B cell (primary cell): ENCODE measurements at regions not wholly inside any gene's neighbourhood (a gene's known extent, or its start where the extent isn't known, plus 50 kb on each side); places are given as distances from the start of the nearest gene placed in this dataset.

ENCODE experiments used
- ATAC-seq: fragments of 200-7000 bp; cut with Tn5 transposase; one replicate; pipeline ENCODE4 v1.10.0; 2021; ENCODE audit warnings: low read depth, mild to moderate bottlenecking, moderate number of reproducible peaks, moderate library complexity
- CTCF ChIA-PET: fragments of 350-600 bp; sonication (Branson Sonifier 250); formaldehyde crosslinking; loops from one replicate; lab custom pipeline; 2021; ENCODE audit warnings: antibody characterized with exemption, inconsistent platforms; lab: Charles Lee
- POLR2A ChIA-PET: fragments of 350-600 bp; sonication (Branson Sonifier 250); formaldehyde crosslinking; loops from one replicate; lab custom pipeline; 2021; ENCODE audit warnings: antibody characterized with exemption; lab: Charles Lee
- DNase-seq: peaks from one replicate; pipeline ENCODE4 v3.0.0; 2013
- H2AFZ ChIP-seq: 2 replicates; pipeline ENCODE4 v1.6.1; 2012; ENCODE audit warnings: mild to moderate bottlenecking, low read depth, low read length; ENCODE audit not compliant: insufficient read depth, poor library complexity, severe bottlenecking
- H3K27ac ChIP-seq, 2 donors: 1 replicate in 1 of 2; 2 replicates in 1 of 2; pipeline ENCODE4 v1.5.1; 2012 to 2013; ENCODE audit warnings: low read length in 2 of 2, mild to moderate bottlenecking in 2 of 2, moderate library complexity in 1 of 2
- H3K27me3 ChIP-seq, 4 experiments: fragments of 200-600 bp in 1 of 4; sonication (generic) in 1 of 4; replicated peaks in 1 of 4; 1 replicate in 2 of 4; 2 replicates in 2 of 4; pipeline versions ENCODE4 v1.6.1 to v1.7.0; 2013 to 2016; ENCODE audit warnings: low read length in 3 of 4, mild to moderate bottlenecking in 2 of 4, mixed read lengths in 1 of 4, moderate library complexity in 1 of 4; ENCODE audit not compliant: insufficient read depth in 4 of 4, control insufficient read depth in 3 of 4; ENCODE audit errors: control extremely low read depth in 1 of 4
- H3K36me3 ChIP-seq, 2 experiments: replicated peaks in 1 of 2; 1 replicate in 1 of 2; 2 replicates in 1 of 2; pipeline versions ENCODE4 v1.6.1 to v1.7.1; 2013; ENCODE audit warnings: low read length in 1 of 2; ENCODE audit not compliant: insufficient read depth in 2 of 2, control insufficient read depth in 1 of 2; ENCODE audit errors: control extremely low read depth in 1 of 2, extremely low read depth in 1 of 2
- H3K4me1 ChIP-seq, 2 donors: fragments of 200-600 bp in 1 of 2; sonication (generic) in 1 of 2; 1 replicate in 1 of 2; 2 replicates in 1 of 2; pipeline versions ENCODE4 v1.5.1 to v1.6.1; 2013 to 2017; ENCODE audit warnings: low read length in 2 of 2; ENCODE audit not compliant: control insufficient read depth in 2 of 2, insufficient read depth in 2 of 2
- H3K4me2 ChIP-seq: replicated peaks from 2 replicates; pipeline ENCODE3; 2012; ENCODE audit warnings: mild to moderate bottlenecking, low read depth, low read length; ENCODE audit not compliant: poor library complexity, severe bottlenecking
- H3K4me3 ChIP-seq, 5 experiments: fragments of 200-600 bp in 1 of 5; sonication (generic) in 1 of 5; 1 replicate in 3 of 5; 2 replicates in 2 of 5; pipeline versions ENCODE4 v1.5.1 to v1.7.0; 2011 to 2016; ENCODE audit warnings: low read length in 4 of 5, mild to moderate bottlenecking in 4 of 5, low read depth in 2 of 5, control low read depth in 1 of 5, moderate library complexity in 1 of 5; ENCODE audit not compliant: insufficient read depth in 1 of 5; ENCODE audit errors: control extremely low read depth in 1 of 5, extremely low read depth in 1 of 5
- H3K79me2 ChIP-seq: fragments of 200-600 bp; sonication (generic); one replicate; pipeline ENCODE4 v1.6.0; 2016; ENCODE audit warnings: low read length; ENCODE audit not compliant: control insufficient read depth, insufficient read depth
- H3K9ac ChIP-seq: fragments of 200-600 bp; sonication (generic); 2 replicates; pipeline ENCODE4 v1.6.1; 2017; ENCODE audit warnings: mild to moderate bottlenecking, low read length, moderate library complexity
- H3K9me3 ChIP-seq, 3 donors: one replicate each; pipeline versions ENCODE4 v1.6.1 to v1.7.1; 2013; ENCODE audit warnings: low read length in 2 of 3; ENCODE audit not compliant: control insufficient read depth in 2 of 3, insufficient read depth in 1 of 3; ENCODE audit errors: control extremely low read depth in 1 of 3
- H4K20me1 ChIP-seq: 2 replicates; pipeline ENCODE4 v1.6.0; 2012; ENCODE audit warnings: mild to moderate bottlenecking, low read length; ENCODE audit not compliant: insufficient read depth, control insufficient read depth, poor library complexity, severe bottlenecking
- H3K27ac Mint-ChIP-seq: one replicate; pipeline ENCODE4 v1.8.0; 2021; ENCODE audit warnings: mixed read lengths
- H3K27me3 Mint-ChIP-seq: one replicate; pipeline ENCODE4 v1.8.0; 2021; ENCODE audit warnings: mixed read lengths
- H3K4me1 Mint-ChIP-seq: one replicate; pipeline ENCODE4 v1.8.0; 2021; ENCODE audit warnings: mixed read lengths
- H3K4me3 Mint-ChIP-seq: one replicate; pipeline ENCODE4 v1.8.0; 2021; ENCODE audit warnings: mixed read lengths
- H3K9me3 Mint-ChIP-seq: one replicate; pipeline ENCODE4 v1.8.0; 2022; ENCODE audit warnings: mixed read lengths; ENCODE audit not compliant: insufficient read depth
- CTCF ChIP-seq: fragments of 200-600 bp; IDR thresholded peaks from one replicate; pipeline ENCODE4 v1.8.0; 2022; ENCODE audit warnings: antibody characterized with exemption, mild to moderate bottlenecking
- EZH2 ChIP-seq: IDR thresholded peaks from 2 replicates; pipeline ENCODE4 v1.6.1; 2012; ENCODE audit warnings: borderline replicate concordance, low read depth, mild to moderate bottlenecking, moderate library complexity, low read length; ENCODE audit not compliant: insufficient read depth, poor library complexity, severe bottlenecking
- WGBS: methylation state at CpG from one replicate; pipeline ENCODE4 v1.1.5; 2013; ENCODE audit warnings: missing lambda C conversion rate; ENCODE audit not compliant: insufficient coverage; 5-methylcytosine and 5-hydroxymethylcytosine counted together
- intact Hi-C: fragments of 100-400 bp; cut with micrococcal nuclease; formaldehyde crosslinking; loops from one replicate; pipeline ENCODE4 v1.10.0; 2022

- H3K4me1 ChIP-seq: no peaks in the 10 kb centered on the region
- CTCF ChIA-PET: no interaction called here
- no peak overlapping the region for H3K27ac Mint-ChIP-seq
Measured at GRCh38 chr16:60419859-60420258, 1616.4 kb downstream of the CDH8 start.

GRCh38 chr16:60414613-60415012 is 1621.6 kb downstream of the CDH8 start:
- Histone ChIP-seq H3K27ac (no peak overlapping the region), H3K4me3 (no peak overlapping the region), H3K9ac (no peak overlapping the region), H4K20me1 (no peaks in the 10 kb centered on the region), H3K79me2 (no peaks in the 10 kb centered on the region), H3K36me3 (no peaks in the 10 kb centered on the region), H3K4me2 (no peak overlapping the region), H3K4me1 (no peaks in the 10 kb centered on the region), H3K27me3 (no peaks in the 10 kb centered on the region), H3K9me3 (no peaks in the 10 kb centered on the region), H2AFZ (no peak overlapping the region)
- DNase-seq (no peak), ATAC-seq (no peak)
- Mint-ChIP-seq H3K4me1 (no peaks in the 10 kb centered on the region), H3K27me3 (no peaks in the 10 kb centered on the region), H3K27ac (no peak overlapping the region), H3K4me3 (no peak overlapping the region), H3K9me3 (peaks cover 3% of the 10 kb centered on the region)
- intact Hi-C loops: no loop called here
- ChIA-PET CTCF (no interaction called here), POLR2A (no interaction called here)
- WGBS: 14% methylated on average over 1 of the region's 1 CpG
- TF ChIP-seq CTCF: no peak
- TF ChIP-seq EZH2: no peak

More at GRCh38 chr16:60419859-60420258, 1616.4 kb downstream of the CDH8 start:
- Mint-ChIP-seq H3K4me3 (no peak overlapping the region), H3K9me3 (peaks cover 3% of the 10 kb centered on the region), H3K4me1 (no peaks in the 10 kb centered on the region), H3K27me3 (no peaks in the 10 kb centered on the region)
- H3K4me2 ChIP-seq: no peak overlapping the region
- 97% methylated on average over 3 of the region's 4 CpGs for WGBS
- H3K4me3 ChIP-seq: no peak overlapping the region
- H3K9ac ChIP-seq: no peak overlapping the region
- intact Hi-C loops: no loop called here
- H3K9me3 ChIP-seq: no peaks in the 10 kb centered on the region
- H3K27me3 ChIP-seq: no peaks in the 10 kb centered on the region
- ATAC-seq (no peak), DNase-seq (no peak)
- H2AFZ ChIP-seq: no peak overlapping the region
- no peak for TF ChIP-seq CTCF
- TF ChIP-seq EZH2: no peak
- no peak overlapping the region for H3K27ac ChIP-seq
- no peaks in the 10 kb centered on the region for H4K20me1 ChIP-seq
- no peaks in the 10 kb centered on the region for H3K36me3 ChIP-seq
- POLR2A ChIA-PET: no interaction called here
- H3K79me2 ChIP-seq: no peaks in the 10 kb centered on the region
